Upper lobe of left lung (tissue), 4 donors: ENCODE measurements at regions not wholly inside any gene's neighbourhood (a gene's known extent, or its start where the extent isn't known, plus 50 kb on each side); places are given as distances from the start of the nearest gene placed in this dataset.

Experiments
- POLR2A ChIP-seq, 4 donors: fragments of 450-650 bp; IDR thresholded peaks; one replicate each; pipeline ENCODE4 v1.5.1; 2016 to 2017; ENCODE audit warnings: antibody characterized with exemption in 4 of 4, mild to moderate bottlenecking in 2 of 4
- TF ChIP-seq, protein P1 (sequence below), 6 experiments: fragments of 450-650 bp in 4 of 6; fragments of 200-600 bp in 2 of 6; sonication (generic) in 2 of 6; IDR thresholded peaks; one replicate each; pipeline ENCODE4 v1.5.1; 2016 to 2019; ENCODE audit warnings: antibody characterized with exemption in 6 of 6

DNA sequence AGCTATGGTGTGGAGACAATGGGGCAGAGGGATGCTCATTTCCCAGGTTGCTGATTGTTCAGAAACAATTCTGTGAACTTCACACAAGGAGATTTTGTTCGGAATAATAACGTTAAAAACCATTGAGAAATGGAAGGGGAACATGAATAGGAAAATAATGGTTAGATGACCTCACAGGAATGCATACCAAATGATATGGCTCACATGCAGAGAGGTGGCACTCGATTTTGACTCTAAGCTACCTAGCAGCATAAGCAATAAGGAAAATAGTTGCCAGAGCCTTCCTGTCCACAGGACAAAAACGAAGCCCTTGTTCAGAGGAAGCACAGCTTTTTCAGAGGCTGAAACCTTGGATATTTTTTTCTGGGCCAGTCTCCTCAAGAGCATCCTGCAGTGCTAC, 293.1 kb downstream of the ZEB1 start:
- TF ChIP-seq, protein P1, sequence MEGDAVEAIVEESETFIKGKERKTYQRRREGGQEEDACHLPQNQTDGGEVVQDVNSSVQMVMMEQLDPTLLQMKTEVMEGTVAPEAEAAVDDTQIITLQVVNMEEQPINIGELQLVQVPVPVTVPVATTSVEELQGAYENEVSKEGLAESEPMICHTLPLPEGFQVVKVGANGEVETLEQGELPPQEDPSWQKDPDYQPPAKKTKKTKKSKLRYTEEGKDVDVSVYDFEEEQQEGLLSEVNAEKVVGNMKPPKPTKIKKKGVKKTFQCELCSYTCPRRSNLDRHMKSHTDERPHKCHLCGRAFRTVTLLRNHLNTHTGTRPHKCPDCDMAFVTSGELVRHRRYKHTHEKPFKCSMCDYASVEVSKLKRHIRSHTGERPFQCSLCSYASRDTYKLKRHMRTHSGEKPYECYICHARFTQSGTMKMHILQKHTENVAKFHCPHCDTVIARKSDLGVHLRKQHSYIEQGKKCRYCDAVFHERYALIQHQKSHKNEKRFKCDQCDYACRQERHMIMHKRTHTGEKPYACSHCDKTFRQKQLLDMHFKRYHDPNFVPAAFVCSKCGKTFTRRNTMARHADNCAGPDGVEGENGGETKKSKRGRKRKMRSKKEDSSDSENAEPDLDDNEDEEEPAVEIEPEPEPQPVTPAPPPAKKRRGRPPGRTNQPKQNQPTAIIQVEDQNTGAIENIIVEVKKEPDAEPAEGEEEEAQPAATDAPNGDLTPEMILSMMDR (IDR thresholded peaks at IDR 0.05): no peak
- no peak for TF ChIP-seq POLR2A (IDR thresholded peaks at IDR 0.05)
